Mucosa of rectum (tissue), 2 donors: ENCODE measurements at regions not wholly inside any gene's neighbourhood (a gene's known extent, or its start where the extent isn't known, plus 50 kb on each side); places are given as distances from the start of the nearest gene placed in this dataset.

Experiments used
- H3K27ac ChIP-seq, 2 donors: one replicate each; pipeline ENCODE4 v1.7.0; 2013; ENCODE audit warnings: inconsistent platforms in 2 of 2, low read depth in 2 of 2, low read length in 2 of 2
- H3K27me3 ChIP-seq, 2 donors: one replicate each; pipeline ENCODE4 v1.7.0; 2013; ENCODE audit warnings: low read length in 2 of 2; ENCODE audit not compliant: control insufficient read depth in 2 of 2, insufficient read depth in 2 of 2
- H3K36me3 ChIP-seq, 2 donors: one replicate each; pipeline ENCODE4 v1.7.0; 2013; ENCODE audit warnings: low read length in 2 of 2; ENCODE audit not compliant: control insufficient read depth in 2 of 2, insufficient read depth in 2 of 2
- H3K4me1 ChIP-seq, 2 donors: one replicate each; pipeline ENCODE4 v1.7.0; 2013; ENCODE audit warnings: low read length in 2 of 2, mild to moderate bottlenecking in 1 of 2; ENCODE audit not compliant: control insufficient read depth in 2 of 2, insufficient read depth in 2 of 2
- H3K4me3 ChIP-seq, 2 donors: one replicate each; pipeline ENCODE4 v1.7.0; 2013; ENCODE audit warnings: low read length in 2 of 2
- H3K9ac ChIP-seq, 2 donors: one replicate each; pipeline ENCODE4 v1.7.0; 2013; ENCODE audit warnings: low read length in 2 of 2, low read depth in 1 of 2, mild to moderate bottlenecking in 1 of 2
- H3K9me3 ChIP-seq, 2 donors: one replicate each; pipeline ENCODE4 v1.7.0; 2013; ENCODE audit warnings: low read length in 2 of 2; ENCODE audit not compliant: control insufficient read depth in 2 of 2
- donor health status: healthy.
- donor health status: Normal muscosa, but diverticular disease.

DNA sequence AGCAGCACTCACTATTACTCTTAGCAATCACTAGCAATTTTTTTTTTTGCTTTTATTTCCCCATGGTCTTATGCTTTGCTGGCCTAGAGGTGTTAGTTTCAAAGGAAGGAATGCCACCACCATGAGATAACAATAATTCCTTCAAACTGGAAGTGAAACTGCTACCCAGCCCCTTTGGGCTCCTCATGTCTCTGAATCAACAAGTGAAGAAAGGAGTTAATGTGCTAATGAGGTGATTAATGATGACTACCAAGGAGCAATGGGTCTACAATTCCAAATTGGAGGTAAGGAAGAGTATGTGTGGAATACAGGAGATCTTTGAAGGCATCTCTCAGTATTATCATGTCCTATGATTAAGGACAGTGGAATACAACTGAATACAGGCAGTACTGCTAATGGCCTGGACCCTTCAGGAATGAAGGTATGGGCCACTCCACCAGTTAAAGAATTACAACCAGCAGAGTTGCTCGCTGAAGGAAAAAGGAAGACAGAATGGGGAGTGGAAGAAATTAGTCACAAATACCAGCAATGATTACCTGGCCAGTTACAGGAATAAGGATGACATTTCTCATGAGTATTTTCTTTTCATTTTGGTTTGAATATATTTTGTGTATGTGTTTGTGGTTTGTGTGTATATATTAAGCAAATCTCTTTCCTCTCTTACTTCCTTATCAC lies 652.9 kb downstream of the ADGRL2 start:
- Histone ChIP-seq H3K36me3 (no peaks in the 10 kb centered on the region), H3K27ac (no peak overlapping the region), H3K9ac (no peak overlapping the region), H3K27me3 (no peaks in the 10 kb centered on the region), H3K4me3 (no peak overlapping the region), H3K9me3 (peaks cover 0 to 3% of the 10 kb centered on the region in 2 donors), H3K4me1 (no peaks in the 10 kb centered on the region)

DNA sequence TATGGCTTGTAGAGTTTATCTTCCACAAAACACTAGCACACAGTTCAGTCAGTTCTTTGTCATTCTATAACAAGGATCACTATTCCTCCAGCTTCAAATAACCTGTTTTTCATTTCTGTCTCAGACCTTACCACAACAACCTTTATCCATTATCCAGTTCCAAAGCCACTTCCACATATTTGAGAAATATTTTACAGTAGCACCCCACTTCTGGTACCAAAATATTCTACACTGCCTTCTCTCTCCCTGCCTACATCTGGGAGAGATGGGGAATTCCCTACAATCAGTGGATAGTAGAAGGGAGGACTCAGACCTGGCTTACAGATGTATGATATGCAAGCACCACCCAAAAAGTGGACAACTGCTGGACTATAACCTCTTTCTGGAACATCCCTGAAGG lies 651.4 kb downstream of the ADGRL2 start:
- H3K27me3 ChIP-seq, result no peaks in the 10 kb centered on the region
- H3K36me3 ChIP-seq, result no peaks in the 10 kb centered on the region
- H3K4me3 ChIP-seq, result no peak overlapping the region
- no peaks in the 10 kb centered on the region for H3K4me1 ChIP-seq
- no peak overlapping the region for H3K27ac ChIP-seq
- H3K9me3 ChIP-seq, result peaks cover 0 to 3% of the 10 kb centered on the region in 2 donors
- H3K9ac ChIP-seq, result no peak overlapping the region

DNA sequence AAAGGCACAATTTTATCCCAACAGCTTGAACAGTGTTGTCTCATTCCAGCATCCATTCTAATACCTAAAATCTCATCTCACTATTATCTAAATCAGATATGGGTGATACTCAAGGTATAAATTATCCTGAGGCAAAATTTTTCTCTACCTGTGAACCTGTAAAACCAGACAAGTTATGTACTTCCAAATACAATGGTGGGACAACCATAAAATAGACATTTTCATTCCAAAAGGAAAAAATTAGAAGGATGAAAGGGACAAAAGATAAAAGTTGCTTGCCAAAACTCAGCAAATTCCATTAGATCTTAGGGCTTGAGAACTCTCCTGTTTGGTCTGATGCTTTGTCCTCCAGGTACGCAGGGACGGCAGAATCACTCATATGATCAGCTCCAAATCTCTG lies 650.5 kb downstream of the ADGRL2 start:
- H3K9ac ChIP-seq, result no peak overlapping the region
- no peaks in the 10 kb centered on the region for H3K27me3 ChIP-seq
- peaks cover 0 to 3% of the 10 kb centered on the region in 2 donors for H3K9me3 ChIP-seq
- no peak overlapping the region for H3K4me3 ChIP-seq
- H3K36me3 ChIP-seq, result no peaks in the 10 kb centered on the region
- no peak overlapping the region for H3K27ac ChIP-seq
- H3K4me1 ChIP-seq, result no peaks in the 10 kb centered on the region

DNA sequence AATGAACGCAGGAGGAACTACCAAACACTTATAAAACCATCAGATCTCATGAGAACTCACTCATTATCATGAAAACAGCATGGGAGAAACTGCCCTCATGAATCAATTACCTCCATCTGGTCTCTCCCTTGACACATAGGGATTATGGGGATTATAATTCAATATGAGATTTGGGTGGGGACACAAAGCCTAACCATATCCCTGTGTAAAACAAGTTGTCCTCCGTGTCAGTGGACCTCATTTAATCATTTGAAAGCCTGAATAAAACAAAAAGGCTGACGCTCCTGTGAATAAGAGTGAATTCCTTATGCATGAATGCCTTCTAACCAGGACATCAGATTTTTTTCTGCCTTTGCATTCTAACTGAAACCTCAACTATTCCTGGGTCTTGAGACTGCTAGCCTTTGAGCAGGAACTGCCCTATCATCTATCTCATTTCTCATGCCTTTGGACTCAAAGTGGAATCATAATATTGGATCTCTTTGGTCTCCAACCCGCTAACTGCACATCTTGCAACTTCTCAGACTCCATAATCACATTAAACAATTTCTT lies 648.8 kb downstream of the ADGRL2 start:
- Histone ChIP-seq H3K27ac (no peak overlapping the region), H3K9me3 (peaks cover 0 to 3% of the 10 kb centered on the region in 2 donors), H3K27me3 (no peaks in the 10 kb centered on the region), H3K4me3 (no peak overlapping the region), H3K4me1 (no peaks in the 10 kb centered on the region), H3K9ac (no peak overlapping the region), H3K36me3 (no peaks in the 10 kb centered on the region)

DNA sequence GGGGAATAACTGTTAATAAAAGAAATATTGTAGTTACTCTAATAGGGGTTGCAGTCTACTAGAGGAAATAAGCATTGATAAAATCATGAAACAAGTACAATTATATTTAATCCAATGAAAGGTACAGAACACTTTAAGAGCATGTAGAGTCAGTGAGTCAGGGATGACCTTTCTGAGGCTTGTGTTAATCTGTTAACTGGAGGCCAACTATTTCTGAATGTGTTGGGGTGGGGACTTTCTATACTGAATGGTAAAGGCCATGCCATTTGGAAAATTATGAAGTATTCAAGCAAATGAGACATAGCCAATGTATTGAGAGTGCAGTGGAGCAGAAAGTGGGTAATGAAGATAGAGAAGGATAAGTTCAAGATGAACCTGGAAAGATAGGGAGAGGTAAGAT lies 646.2 kb downstream of the ADGRL2 start:
- no peaks in the 10 kb centered on the region for H3K27me3 ChIP-seq
- no peaks in the 10 kb centered on the region for H3K9me3 ChIP-seq
- no peaks in the 10 kb centered on the region for H3K4me1 ChIP-seq
- no peak overlapping the region for H3K9ac ChIP-seq
- no peak overlapping the region for H3K27ac ChIP-seq
- H3K4me3 ChIP-seq, result no peak overlapping the region
- no peaks in the 10 kb centered on the region for H3K36me3 ChIP-seq

DNA sequence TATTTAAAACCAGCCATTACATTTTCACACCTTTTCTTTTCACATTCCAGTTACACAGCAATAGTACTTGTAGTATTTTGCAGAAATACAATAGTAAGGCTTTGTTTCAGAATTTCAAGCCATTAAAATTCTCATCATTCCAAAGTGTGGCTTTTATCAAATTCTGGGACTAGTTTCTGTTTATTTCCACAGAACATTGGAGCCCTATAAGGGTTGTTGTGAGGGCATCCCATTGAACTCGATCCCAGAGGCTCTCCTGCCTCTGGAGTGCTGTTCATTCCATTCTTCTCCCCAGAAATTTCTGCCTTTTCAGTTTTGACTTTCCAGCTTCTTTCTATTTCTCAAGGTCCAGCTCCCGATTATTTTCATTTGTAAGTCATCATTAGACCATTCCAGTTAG lies 645.5 kb downstream of the ADGRL2 start:
- Histone ChIP-seq H3K4me1 (no peaks in the 10 kb centered on the region), H3K36me3 (no peaks in the 10 kb centered on the region), H3K27me3 (no peaks in the 10 kb centered on the region), H3K9ac (no peak overlapping the region), H3K4me3 (no peak overlapping the region), H3K9me3 (no peaks in the 10 kb centered on the region), H3K27ac (no peak overlapping the region)

DNA sequence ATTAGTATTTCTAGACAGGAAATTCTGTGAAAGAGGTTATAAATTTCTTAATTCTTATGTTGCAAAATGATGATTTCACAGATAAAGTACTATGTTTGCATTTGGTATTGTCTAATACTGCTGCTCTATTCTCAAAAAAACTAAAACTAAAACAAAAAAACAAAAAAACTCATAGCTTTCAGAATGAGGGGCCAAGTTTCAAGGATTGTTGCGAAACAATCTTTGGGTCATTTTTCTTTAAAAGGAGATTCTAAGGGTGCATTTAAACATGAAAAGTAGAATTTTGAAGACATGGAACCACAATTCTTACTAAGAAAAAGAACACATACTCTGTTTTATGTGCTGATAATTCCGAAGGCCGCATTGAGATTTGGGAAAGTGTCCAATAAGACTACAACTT lies 645.1 kb downstream of the ADGRL2 start:
- H3K9ac ChIP-seq, result no peak overlapping the region
- H3K4me1 ChIP-seq, result no peaks in the 10 kb centered on the region
- no peaks in the 10 kb centered on the region for H3K9me3 ChIP-seq
- H3K36me3 ChIP-seq, result no peaks in the 10 kb centered on the region
- no peak overlapping the region for H3K4me3 ChIP-seq
- no peaks in the 10 kb centered on the region for H3K27me3 ChIP-seq
- H3K27ac ChIP-seq, result no peak overlapping the region

DNA sequence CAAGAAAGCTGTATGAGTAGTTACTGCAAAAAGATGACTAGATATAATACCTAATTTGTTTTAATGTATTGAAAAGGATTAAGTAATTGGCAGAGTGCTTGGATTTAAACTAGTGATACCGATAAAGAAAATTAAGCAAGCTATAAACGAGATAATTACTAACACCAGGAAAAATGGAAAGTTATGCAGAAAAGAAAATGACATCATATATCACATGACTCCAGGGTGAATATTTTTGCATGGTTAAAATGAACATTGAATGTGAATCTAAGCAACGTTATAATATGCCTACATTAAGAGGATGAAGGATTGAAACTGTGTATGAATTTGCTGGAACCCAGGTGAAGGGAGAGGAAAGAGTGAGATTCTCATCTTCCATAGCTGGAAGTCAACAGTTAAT lies 644.4 kb downstream of the ADGRL2 start:
- no peaks in the 10 kb centered on the region for H3K36me3 ChIP-seq
- H3K27ac ChIP-seq, result no peak overlapping the region
- H3K9me3 ChIP-seq, result no peaks in the 10 kb centered on the region
- no peak overlapping the region for H3K4me3 ChIP-seq
- no peaks in the 10 kb centered on the region for H3K27me3 ChIP-seq
- no peak overlapping the region for H3K9ac ChIP-seq
- H3K4me1 ChIP-seq, result no peaks in the 10 kb centered on the region

DNA sequence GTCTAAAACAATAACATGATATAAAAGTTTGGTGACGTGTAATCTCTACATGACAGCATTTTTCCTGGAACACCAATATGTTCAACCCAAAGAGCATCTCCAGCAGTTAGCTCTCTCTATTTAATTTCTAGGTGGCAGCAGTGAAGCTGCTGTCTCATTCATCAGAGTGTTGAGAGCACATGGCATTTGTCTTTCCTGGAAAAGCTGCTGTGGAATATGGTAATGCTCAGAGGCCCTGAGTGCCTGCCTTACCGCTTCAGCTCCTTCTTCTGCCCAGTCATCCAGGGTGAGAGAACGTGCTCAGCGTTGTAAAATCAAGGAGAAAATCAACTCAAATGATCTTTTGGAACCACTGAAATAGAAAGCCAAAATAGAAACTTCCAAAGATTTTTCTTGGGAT lies 640.7 kb downstream of the ADGRL2 start:
- no peaks in the 10 kb centered on the region for H3K27me3 ChIP-seq
- no peak overlapping the region for H3K27ac ChIP-seq
- no peak overlapping the region for H3K4me3 ChIP-seq
- H3K4me1 ChIP-seq, result no peaks in the 10 kb centered on the region
- H3K9ac ChIP-seq, result no peak overlapping the region
- no peaks in the 10 kb centered on the region for H3K9me3 ChIP-seq
- H3K36me3 ChIP-seq, result no peaks in the 10 kb centered on the region

DNA sequence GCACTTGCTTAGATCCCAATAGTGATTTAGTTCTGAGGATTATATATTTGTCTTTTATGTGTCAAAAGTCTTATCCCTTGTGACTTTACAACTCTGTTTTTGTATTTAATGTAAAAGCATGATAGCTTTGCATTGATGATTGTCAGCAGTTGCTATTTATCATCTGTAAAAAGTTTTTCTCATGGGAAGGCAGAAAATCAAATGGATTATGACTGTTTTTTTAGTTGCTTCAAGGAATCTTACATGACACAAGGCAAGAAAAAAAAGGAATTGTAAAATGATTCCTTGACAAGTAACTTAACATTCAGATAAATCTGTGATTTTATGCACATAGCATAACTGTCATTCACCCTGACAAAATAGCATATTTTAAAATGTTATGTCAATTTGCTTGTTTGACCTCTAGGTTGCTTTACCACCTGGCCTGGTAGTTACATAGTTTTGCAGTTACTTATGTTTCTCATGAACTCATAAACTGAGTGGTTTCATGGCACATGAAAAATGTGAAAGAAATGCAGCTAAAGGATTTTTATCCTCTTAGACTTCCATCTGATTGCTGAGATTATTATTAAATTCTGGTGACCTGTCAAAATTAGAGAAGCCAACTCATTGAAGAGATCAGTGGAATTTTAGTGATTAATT lies 622.6 kb downstream of the ADGRL2 start:
- no peak overlapping the region for H3K4me3 ChIP-seq
- H3K9me3 ChIP-seq, result no peaks in the 10 kb centered on the region
- no peak overlapping the region for H3K9ac ChIP-seq
- no peaks in the 10 kb centered on the region for H3K4me1 ChIP-seq
- H3K27me3 ChIP-seq, result no peaks in the 10 kb centered on the region
- no peaks in the 10 kb centered on the region for H3K36me3 ChIP-seq
- H3K27ac ChIP-seq, result no peak overlapping the region
